Femur (tissue), 1 donor: ENCODE measurements at regions not wholly inside any gene's neighbourhood (a gene's known extent, or its start where the extent isn't known, plus 50 kb on each side); places are given as distances from the start of the nearest gene placed in this dataset.
A peak's percentile ranks its signal among the peaks of the same experiment; 100 is the strongest.

Experiments used
- DNase-seq: peaks from one replicate; pipeline ENCODE4 v3.0.0-alpha.2; 2017

DNA sequence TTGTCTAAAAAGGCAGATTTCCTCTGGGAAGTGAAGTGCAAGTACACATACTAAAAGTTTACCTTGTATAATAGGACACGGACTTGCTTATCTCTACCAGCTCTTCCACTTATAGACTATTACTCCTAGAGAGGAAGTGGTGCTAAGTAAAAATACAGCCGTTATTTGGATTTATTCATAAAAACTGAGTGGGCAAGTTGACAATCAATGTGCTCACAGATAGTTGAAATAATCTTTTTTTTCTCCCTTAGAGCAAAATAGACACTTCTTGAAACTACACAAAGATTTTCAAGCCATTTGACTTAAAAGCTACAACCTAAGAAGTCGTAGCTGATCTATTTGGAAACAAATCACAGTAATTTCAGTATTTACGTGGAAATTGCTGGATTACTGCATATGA, 2584.7 kb upstream of the PCDH20 start:
- no peak for DNase-seq

DNA sequence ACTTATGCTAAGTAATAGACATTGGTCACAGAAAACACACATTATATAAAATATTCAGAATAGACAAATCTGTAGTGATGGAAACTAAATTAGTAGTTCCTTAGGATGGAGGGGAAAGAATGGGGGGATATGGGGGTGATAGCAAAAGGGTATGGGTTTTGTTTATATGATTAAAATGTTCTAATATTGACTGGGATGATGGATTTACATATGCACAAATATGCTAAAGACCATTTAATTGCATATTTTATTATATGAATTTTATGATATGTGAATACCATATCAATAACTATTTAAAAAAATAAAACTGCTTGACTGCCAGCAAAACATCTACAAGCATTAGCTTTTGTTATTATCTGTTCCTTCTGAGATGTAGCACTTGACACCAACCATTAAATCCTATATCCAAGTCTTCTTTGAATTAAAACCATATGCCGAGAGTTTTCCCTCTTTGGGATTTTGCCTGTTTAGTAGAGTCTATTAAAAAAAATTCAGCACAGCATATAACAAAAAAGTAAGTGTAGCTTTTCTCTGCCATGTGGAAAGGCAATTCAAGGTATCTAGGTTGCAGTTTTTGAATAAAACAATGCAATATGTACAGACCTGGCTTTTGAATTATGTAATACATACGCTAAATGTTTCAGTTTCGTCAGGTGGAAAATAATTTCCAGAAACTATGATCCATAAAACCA, 2584.1 kb upstream of the PCDH20 start:
- no peak for DNase-seq

DNA sequence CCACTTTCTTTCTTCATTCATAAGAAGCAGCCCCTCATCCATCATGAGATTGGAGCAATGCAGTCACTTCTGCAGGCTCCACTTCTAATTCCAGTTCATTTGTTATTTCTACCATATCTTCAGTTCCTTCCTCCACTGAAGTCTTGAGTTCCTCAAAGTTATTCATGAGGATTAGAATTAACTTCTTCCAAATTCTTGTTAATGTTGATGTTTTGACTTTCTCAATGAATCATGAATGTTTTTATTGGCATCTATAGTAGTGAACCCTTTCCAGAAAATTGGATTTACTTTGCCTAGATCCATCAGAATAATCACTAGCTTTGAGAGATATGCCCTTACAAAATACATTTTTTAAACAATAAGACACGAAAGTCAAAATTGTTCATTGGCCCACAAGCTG, 2567.7 kb upstream of the PCDH20 start:
- DNase-seq = no peak

DNA sequence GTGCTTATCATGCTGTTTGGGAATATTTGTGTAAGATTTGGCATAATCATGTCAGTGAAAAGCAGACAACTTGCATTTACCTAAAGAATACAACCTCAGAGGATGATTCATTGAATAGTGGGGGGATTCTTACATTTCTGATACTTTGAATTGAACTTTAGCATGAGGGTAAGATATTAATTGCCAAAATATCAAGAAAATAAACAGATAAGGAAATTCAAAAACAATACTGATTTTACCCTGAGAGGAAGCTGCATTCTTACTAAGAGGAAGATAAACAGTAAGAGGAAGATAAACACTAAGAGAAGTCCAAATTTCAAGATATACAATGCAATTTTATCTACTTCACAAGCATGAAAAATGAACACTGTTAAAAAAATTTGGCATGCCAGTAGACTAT, 2564.3 kb upstream of the PCDH20 start:
- no peak for DNase-seq

DNA sequence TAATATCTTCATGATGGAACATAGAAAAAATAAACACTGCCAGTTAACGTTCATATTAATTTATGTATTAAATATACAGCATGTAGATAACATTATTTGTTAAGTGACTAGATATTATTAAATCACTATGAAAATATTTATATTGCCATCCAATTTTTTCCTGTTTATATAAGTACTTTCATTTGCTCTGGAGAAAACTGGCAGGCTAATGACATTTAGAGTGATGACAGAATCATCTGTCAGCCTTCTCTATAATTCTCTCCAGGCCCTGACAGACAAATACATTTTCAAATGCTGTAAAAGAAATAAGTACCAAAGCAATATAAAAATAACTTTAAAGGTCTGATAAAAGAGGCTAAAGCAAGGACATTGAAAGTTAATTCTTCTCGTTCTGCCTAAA, 2556.7 kb upstream of the PCDH20 start:
- no peak for DNase-seq

DNA sequence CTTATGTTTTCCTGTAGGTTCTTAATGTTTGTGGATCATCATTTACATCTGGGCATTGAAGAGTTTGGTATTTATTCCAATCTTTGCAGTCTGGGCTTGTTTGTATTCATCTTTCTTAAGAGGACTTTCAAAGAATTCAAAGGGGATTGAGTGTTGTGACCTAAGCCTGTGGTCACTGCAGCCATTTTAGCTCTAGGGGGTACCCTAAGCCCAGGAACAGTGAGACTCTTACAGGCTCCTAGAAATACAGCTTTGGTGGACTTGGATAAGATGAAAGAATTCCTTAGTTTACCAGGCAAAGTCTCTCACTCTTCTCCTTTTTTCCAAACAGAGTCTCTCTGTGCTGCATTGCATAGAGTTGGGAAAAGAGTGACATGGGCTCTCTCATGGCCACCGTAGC, 2539.0 kb upstream of the PCDH20 start:
- no peak for DNase-seq

DNA sequence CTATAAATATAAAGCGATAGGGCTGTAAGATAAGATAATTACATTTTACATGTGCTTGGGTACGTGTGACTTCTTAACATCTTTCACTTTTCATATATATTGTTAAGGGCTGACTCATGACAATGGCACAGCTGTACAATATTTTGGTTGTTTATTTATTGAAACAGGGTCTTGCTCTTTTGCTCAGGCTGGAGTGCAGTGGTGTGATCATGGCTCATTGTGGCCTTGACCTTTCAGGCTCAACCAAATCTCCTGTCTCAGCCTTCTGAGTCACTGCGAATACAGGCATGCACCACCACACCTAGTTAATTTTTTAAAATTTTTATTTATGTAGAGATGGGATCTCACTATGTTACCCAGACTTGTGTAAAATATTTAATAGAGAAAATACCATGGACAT, 2532.4 kb upstream of the PCDH20 start:
- DNase-seq = no peak

DNA sequence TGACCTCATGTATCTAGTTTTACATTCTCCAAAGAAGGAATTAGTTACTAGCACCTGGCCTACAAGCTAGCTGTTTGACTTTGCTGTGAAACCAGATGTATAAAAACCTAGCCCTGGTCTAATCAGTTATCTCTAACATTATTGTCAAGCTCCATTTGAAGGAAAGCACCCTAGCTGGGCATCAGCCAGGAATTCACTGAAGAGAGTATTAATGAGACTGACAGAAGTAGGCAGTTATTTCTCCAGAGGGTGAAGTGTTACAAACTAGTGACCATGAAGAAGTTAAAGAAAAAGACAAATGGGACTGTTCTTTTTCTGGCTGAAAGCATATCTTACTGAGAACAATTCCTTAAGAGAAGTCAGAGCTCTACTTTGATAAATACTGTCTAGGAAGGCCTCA, 2529.3 kb upstream of the PCDH20 start:
- no peak for DNase-seq

DNA sequence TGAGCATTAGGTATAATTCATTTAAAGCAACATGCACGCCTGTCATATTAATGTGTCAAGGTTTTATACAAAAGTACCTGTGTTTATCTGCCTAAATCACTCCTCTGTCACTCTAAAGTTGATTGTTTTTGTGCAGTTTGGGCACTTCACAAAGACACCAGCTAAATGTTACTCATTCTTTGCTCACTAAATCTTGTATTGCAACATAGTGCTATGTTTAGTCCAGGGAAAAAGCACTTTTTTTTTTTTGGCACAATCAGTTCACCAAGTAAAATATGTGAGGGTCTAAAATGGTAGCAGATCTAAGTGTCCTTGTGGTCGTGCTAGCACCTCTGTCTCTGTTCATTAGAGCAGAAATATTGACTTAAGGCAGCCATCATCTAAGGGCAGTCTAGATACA, 2526.7 kb upstream of the PCDH20 start:
- no peak for DNase-seq

DNA sequence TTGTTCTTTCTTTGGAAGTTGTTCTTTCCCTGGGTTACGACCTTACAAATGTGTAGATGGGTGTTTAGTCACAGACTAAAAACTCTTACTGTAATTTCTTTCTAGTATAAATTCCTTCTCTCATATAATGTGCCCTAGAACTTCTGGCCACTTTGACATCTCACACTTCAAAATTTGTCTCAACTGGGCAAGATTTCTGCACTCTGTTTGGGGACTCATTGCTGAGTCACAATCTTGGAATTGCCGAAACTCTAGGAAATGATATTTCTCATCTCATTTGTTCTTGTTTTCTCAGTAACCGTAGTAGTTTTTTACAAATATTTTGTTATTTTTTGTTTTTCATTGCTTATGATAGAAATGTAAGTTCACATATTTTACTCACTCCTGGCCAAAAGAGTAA, 2523.2 kb upstream of the PCDH20 start:
- DNase-seq = no peak

DNA sequence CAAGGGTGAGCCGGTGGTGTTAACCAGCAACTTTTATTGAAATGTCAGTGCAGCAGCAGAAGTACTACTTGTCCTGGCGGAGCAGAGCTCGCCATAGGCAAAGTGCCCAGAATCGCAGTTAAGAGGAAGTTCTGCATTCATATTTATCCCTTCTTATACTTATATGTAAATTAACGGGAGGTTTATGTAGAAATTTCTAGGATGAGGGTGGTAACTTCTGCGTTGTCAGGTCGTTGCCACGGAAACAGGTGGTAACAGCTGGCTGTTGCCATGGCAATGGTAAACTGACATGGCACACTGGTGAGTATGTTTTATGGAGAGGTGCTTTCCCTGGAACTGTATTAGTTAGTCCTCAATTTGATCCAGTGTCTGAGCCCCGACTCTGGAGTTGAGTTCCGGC, 2494.9 kb upstream of the PCDH20 start:
- peak; percentile 62 for DNase-seq

DNA sequence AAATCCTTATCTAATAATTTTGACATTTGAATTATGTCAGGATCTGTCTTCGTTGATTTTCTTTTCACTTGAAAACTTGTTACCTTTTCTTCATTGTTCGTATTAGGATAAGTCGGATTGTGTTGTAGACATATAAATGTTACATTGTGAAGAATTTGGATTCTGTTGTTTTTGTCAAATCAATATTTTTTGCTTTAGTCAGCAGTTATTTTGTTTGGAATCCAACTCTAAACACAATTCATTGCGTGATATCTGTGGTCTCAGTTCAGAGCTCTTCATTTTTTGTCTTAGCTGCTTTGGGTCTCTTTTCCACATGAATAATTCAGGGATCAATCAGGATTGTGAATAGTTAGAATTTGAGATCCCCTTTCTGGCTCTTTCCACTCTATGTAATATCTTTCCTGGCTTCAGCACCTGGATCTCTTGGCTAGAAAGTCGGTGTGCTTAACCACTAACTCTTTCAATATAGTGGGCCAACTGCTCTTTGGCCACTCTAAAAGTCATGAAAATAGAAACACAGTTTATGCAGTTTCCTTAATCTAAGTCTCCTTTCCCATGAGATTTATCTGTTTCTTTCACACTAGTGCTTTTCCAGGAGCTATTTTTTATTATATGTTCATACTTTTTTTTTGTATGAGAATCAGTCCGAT, 2494.2 kb upstream of the PCDH20 start:
- DNase-seq = peak; percentile 16

DNA sequence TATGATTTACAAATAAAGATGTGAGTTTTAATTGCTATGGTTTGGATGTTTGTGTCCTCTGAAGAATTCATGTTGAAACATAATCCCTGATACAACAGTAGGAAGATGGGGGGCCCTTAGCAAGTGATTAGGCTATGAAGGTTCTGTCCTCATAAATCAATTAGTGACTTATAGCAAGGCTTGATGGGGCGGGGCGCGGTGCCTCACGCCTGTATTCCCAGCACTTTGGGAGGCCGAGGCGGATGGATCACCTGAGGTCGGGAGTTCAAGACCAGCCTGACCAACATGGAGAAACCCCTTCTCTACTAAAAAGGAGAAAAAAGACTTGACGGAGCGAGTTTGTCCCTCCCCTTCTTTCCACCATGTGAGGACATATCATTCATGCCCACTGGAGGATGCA, 2486.5 kb upstream of the PCDH20 start:
- DNase-seq = no peak

DNA sequence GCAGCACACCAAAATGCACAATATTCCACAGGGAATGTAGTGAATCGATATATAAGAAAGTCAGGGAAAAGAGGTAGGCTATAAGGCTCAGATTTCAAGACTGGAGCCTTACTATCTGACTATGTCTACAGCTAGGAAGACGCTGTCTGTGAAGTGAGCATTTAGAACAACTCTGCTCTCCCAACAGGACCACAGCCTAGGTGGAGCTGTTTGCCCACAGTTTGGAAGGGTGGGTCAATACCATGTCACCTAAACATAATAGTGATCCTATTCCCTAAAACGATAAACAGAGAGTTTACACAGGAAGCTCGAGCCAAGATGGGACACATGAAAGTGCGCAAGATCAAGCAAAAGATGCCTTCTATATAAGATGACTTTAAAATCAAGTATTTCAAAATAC, 2486.0 kb upstream of the PCDH20 start:
- no peak for DNase-seq

DNA sequence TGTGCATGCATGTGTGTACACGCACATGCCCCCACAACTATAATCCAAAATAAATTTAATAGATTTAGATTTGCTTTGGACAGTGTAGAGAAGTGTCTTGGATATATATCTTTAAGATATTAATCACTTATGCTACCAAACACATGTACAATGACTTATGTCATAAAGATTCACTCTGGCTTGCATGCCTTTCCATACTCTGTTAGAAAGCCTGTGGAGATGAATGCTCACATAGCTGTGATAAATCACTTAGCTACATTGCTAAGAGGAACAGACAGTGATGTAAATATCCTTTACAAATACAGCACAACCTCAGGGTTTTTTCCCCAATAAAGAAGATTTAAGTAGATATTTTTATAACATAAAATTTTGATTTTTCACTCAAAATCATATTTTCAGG, 2484.8 kb upstream of the PCDH20 start:
- DNase-seq = no peak

DNA sequence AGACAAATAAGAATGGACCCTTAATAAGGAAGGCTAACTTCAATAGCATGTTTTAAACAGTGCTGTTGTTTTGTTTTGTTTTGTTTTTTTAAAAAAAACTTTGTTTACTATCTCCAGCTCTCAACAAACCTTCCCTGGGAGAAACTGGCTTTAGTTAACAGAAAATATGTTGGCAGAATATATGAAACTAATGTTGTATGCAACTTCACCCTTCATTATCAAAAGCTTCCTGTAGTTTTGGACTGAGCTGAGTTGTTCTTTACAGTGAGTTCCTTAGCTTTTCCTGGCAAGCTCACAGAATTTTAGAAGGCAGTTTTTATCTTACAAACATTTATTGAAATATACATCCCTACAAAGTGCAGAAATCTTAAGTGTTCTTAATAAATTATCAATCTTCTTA, 2480.7 kb upstream of the PCDH20 start:
- no peak for DNase-seq

DNA sequence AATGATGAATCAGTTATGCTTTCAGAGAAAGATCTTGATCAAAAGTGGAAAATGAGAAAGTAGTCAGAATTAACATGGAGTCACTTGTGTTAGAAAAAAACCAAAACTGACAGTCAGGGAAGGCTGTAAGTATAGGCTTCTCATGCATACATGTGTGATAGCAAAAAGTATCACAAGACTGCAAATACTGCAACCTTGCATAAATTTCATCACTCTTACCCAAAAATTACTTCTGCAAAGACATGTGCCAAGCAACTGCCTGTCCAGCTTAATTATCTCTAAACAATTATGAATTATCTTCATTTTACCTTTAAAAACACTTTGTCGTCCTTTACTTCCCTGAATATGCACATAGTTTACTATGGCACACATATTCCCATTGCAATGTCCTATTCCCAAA, 2466.4 kb upstream of the PCDH20 start:
- no peak for DNase-seq

DNA sequence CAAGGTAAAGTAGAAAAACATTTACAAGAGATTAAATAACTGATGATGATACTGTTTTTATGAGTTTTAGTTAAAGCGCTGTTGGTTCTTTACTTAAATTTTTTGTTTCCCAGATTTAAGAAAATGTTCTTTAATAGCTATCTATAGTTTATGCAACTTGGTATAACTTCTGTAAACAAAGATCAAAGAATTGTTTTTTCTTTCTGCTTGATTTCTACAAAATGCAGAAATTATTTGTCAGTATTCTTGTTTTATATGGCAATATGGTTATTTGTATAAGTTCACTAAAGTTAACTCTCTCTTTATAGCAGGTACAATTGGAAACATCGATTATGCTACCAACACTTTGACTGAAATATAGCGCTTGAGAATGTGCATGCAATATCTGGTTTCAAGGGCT, 2465.1 kb upstream of the PCDH20 start:
- DNase-seq = no peak

DNA sequence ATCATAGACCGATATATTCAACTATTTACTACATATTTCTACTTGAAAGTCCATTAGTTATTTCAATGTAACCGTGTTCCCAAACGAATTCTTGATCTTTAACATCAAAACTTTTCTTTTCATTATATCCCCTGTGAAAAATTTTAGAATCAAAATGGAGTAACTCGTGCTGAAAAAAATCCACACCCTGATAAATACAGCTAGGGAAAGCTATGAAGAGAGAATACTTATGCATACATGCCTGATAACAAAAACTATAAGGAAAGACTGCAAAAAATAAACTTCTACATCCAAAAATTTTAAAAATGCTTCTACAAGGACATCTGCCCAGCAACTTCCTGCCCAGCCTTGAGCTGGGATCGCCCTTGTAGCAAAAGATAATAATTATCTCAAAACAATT, 2458.3 kb upstream of the PCDH20 start:
- DNase-seq = no peak

DNA sequence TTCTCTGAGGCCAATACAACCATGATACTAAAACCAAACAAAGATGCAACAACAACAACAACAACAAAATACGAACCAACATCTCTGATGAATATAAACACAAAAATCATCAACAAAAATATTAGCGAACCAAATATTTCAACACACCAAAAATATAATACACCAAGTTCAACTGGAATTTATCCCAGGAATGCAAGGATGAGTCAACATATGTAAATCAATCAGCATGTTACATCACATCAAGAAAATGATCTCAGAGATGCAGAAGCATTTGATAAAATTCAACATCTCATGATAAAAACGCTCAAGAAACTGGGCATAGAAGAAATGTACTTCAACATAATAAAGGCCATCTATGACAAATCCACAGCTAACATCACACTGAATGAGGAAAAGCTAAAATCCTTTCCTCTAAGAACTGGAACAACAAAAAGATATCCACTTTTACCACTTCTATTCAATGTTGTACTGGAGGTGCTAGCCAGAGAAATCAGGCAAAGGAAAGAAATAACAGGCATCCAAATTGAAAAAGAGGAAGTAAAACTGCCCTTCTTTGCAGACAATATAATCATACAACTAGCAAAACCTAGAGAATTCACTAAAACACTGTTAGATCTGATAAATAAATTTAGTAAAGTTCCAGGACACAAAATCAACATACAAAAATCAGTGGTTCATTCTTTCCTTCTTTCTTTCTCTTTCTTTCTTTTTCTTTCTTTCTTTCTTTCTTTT, 2448.7 kb upstream of the PCDH20 start:
- no peak for DNase-seq

DNA sequence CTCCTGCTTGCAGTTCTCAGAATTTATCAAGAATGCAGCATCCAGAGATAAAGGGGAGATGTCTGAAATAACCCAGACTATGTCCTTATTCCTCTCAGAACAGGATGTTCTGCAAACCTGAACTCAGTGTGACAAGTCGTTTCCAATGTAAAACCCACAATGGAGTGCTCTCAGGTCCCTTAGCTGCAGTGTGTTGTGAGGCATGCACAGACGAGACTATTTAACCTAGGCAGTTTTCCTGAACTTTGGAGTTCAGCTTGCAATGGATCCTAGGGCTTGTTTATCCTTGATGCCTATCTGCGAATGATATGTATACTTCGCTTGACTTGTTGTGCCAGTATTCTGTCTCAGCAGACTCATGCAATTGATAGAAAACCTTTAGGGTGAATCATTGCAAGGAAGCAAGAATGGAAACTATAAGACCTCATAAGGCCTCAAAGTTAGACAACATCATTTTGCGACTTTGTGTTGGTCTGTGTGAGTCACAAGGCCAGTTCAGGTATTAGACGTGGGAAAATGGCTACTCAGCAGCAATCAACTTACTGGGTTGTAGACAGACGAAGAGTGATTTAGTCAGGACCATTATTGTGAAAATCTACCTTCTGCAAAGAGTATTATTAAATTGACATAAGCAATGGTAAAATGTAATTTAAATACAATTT, 2439.9 kb upstream of the PCDH20 start:
- no peak for DNase-seq

DNA sequence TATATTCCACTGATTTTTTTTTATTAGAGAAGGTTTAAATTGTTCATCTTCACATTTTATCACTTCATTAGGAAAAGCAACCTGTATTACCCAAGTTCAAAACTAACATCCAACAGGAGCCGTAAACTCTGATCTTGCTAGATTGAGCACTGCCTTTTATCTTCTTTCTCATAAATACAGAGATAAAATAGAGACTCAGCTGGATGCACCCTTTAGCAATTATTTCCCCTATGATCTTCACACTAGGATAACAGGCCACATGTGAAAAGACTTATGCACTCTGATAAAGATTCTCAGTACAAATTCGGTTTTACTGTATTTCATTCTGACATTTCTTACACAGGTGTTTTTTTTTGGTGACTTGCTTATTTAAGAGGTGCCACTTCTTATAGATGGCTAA, 2438.2 kb upstream of the PCDH20 start:
- no peak for DNase-seq

DNA sequence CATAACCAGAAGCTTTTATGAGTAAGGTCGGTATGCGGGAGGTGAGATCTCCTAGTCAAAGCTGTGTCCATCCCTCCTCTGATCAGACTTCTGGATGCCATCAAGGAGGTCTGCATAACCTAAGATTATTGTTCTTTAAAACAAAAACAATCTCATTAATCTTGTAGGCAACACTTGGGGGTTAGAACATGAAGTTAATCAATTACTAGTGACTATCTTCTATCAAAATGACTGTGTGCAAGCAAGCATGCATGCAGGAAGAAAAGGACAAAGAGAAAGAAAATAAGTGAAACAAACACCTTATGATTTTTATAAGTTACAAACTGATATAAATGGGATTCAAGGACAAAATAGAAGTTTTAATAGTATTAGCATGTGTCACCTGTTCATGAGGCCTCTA, 2435.9 kb upstream of the PCDH20 start:
- no peak for DNase-seq
